Umbilical cord (tissue), 1 donor: ENCODE measurements at regions not wholly inside any gene's neighbourhood (a gene's known extent, or its start where the extent isn't known, plus 50 kb on each side); places are given as distances from the start of the nearest gene placed in this dataset.
"Not testable (repeated sequence)": the region's sequence is repeated elsewhere in the genome, so short reads cannot be mapped to it uniquely, and the experiment has no call there.

Experiments used
- DNase-seq: peaks from one replicate; pipeline ENCODE4 v3.0.0-alpha.2; 2015; ENCODE audit warnings: low spot score

DNA sequence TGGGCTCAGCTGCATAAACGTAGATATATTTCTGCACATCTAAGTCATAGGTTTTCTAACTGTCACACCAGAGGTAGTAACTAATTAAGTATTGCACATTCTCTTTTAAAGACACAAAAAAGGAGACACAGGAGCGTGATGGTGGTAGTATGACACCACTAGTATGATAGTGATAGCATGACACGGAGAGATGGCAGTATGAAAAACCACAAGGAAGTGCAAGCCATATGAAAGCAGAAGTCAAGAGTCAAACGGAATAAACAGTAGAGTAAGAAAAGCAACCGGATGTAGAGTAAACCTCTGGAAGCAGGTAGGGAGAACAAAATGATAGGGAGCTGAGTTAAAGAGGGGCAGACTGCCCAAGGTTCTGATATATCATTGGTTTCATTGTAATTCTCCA is 382.2 kb upstream of the INTU start:
- DNase-seq = no peak

- DNase-seq = peak; percentile 51
Observed at GRCh38 chr4:127251423-127251822, 381.3 kb upstream of the INTU start.

GRCh38 chr4:127256500-127256899 is 376.3 kb upstream of the INTU start:
- no peak for DNase-seq

GRCh38 chr4:127261476-127261875 is 371.3 kb upstream of the INTU start:
- DNase-seq = no peak

DNA sequence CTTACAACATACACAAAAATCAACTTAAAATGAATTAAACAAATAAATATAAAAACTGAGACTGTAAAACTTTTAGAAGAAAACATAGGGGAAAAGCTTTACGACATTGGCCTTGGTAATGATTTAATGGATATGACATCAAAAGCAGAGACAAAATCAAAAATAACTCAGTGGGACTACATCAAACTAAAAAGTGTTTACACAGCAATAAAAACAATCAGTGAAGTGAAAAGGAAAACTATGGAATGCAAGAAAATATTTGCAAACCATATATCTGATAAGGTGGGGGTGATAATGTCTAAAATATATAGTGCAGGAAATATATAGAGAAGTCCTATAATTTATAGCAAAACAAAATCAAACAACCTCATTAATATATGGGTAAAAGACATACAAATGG is 364.4 kb upstream of the INTU start:
- DNase-seq = no peak

- not testable (repeated sequence) for DNase-seq
Observed at GRCh38 chr4:127277023-127277422, 355.7 kb upstream of the INTU start.

DNA sequence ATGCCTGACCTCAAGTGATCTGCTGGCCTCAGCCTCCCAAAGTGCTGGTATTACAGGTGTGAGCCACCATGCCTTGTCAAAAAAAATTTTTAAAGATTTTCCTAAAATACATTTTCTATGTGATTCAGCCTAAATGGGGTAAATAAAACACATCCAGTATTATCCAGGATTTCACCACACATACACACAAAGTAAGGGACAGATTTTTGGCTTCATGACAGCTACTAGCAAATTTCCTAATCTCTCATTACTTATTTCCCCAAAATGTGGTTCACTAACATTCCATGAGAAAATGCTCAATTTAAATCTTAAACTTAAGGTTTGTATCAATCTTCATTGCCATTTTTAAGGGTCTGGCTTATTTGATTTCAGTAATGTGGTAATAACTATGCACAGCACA is 348.5 kb upstream of the INTU start:
- no peak for DNase-seq

DNA sequence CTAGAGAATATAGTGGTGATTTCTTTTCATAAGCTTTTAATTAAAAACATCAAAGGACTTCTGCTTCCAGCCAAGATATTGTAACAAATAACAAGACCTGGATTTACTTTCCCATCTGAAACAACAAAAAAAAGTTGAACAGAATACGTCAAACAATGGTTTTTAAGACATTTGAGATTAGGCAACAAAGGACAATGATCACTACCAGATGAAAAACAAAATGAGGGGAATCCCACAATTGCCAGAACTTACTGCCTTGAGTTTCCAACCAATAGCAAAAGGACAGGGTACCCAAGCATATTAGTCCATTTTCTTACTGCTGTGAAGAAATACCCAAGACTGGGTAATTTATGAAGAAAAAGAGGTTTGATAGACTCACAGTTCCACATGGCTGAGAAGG is 341.4 kb upstream of the INTU start:
- no peak for DNase-seq

GRCh38 chr4:127293496-127293895 is 339.3 kb upstream of the INTU start:
- DNase-seq = no peak

DNA sequence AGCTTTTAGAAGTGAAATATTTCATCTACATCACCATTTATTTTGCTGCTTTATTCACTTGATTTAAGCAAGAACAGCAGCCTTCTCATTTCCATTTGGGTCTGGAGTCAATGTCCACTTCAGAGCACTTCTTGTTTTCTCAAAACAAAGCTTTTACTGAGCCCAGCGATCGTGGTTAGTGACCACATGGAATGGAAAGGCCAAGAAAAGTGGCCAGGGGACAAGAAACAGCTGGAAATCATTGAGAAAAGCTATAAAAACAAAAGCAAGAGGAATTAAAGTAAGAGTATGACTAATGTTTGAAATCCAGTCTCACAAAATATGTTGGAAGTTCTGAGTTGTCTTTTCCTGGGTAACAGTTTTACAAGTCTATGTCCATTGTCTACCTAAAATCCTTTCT is 328.4 kb upstream of the INTU start:
- peak; percentile 1 for DNase-seq

DNA sequence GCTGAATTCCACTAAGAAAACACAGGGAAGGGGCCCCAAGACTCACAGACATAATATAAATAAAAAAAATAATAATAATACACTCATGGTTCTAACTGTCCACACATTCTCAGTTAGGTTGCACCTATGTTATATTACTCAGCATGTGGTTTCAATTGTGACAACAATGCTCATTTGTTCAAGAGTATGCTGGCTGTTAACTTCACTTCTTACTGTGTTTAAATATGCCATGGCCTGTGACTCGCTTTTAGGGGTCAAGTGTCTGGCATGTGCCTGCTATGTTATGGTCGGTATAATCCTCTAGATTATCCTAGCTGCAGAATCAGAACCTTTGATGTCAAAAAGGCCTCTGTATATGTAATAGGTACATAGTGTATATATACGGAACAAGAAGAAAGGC is 324.8 kb upstream of the INTU start:
- no peak for DNase-seq

DNA sequence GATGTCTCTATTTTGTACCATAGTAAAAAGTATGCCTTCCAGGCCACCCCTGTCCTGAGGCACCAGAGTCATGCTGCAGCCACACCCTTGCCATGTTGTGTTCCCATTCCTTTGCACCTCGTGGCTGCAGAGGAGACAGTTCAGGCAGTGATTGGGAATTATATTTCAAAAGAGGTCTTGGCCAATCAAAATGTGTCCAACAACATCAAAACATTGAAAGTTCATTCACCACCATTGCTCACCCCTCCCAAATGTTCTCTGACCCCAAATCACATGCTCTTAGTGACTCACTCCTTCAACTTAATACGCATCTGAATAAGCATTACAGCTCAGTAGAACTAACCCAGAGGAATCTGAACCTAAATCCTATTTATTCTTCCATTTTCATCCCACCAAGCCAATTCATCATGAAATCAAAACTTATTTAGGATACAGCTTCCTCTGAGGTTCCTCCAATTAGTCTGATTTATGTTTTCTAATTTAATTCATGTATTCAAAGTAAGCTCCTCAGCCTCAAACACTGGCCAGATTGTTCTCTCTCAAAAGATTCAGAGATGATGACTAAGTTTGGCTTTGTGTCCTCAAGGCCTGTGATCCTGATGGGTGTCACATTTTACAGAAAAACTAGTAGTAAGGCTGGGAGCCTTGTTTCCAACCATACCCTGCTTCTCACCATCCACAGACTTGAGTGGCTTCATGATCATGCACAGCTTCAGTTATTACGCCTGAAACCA is 323.2 kb upstream of the INTU start:
- no peak for DNase-seq

DNA sequence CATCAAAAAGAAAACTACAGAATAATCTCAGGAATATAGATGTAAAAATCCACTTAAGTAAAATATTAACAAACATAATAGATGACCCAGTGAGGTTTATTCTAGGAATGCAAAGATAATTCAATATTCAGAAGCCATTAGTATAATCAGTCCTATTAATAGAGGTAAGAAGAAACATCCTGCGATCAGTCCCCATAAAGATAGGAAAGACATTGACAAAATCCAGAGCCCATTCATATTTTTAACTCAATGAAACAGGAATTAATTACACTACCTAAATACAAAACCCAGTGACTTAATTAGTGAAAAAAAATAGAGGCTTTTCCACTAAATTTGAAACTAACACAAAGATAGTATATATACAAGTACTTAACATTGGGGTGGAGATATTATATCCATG is 321.4 kb upstream of the INTU start:
- DNase-seq = no peak

DNA sequence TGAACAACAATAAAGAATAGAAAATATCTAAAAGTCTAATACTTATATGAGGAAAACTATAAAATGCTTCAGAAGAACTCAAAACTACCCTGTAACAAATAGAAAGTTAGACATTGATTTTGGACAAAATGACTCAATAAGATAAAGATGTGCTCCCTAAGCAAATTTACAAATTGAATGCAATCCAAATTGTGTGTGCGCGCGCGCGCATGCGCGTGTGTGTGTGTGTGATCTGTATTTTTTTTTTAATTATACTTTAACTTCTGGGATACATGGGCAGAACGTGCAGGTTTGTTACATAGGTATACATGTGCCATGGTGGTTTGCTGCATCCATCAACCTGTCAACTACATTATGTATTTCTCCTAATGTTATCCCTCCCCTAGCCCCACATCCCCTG is 320.8 kb upstream of the INTU start:
- no peak for DNase-seq

DNA sequence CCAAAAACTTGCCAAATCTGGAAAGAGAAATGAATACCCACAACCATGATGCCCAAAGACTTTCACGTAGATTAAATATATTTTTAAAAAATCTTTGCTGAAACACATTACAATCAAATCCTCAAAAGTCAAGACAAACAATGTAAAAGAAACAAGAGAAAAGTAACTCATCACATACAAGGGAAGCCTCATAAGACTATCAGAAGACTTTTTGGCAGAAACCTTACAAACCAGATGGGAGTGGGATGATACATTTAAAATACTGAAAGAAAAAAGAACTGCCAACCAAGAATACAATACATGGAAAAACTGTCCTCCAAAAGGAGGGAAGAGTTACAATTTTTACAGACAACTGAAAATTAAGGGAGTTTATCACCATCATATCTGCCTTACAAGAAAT is 319.0 kb upstream of the INTU start:
- DNase-seq = no peak

GRCh38 chr4:127327491-127327890 is 305.3 kb upstream of the INTU start:
- no peak for DNase-seq

DNA sequence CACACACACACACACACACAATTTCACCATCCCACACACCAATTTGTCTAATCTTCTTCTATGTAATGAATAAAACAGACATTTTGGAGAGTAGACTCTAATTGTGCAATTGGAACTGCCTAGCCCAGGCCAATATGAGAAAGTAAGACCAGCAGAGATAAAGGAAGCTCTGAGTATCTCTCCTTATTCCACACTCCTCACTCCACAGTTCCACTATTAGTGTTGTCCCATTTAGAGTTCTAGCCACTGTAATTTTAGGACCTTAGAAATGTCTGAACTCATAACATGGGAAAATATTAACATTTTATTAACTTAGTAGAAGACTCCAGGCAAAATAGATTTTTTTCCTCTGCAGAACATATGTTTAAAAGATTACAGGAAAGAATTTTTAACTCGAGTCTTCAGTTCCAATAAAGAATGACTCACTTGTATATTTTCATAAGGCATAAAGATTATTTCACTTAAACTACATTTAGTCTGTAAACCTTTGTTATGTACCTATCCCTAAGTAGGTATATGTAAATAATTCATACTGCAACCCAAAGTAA is 297.6 kb upstream of the INTU start:
- peak; percentile 20 for DNase-seq

GRCh38 chr4:127335732-127336131 is 297.0 kb upstream of the INTU start:
- no peak for DNase-seq

DNA sequence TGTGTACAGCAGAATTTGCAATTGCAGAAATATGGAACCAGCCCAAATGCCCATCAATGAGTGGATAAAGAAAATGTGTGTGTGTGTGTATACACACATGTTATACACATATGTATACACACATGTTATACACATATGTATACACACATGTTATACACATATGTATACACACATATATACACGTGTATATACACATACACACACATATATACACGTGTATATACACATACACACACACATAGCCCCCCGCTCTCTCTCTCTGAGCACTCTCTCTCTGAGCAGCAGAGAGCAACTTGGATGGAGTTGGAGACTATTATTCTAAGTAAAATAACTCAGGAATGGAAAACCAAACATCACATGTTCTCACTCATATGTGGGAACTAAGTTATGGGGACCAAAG is 289.6 kb upstream of the INTU start:
- DNase-seq = not testable (repeated sequence)

- DNase-seq = no peak
Observed at GRCh38 chr4:127344071-127344470, 288.7 kb upstream of the INTU start.

DNA sequence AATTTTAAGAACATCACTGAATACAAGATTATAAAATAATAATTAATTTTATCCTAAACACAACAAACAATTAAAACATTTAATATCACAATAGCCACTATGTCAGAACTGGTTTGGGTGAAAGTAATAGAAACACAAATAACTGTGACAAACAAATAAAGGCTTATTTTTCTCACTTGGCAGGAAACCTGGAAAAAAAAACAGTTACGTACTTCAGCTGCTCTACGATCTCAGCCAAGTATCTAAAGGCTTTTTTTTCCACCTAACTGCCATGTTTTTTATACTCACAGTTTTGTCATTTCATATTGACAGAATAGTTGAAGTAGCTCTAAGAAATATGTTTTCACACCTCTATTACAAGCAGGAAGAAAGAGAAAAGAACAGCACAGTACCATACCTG is 284.8 kb upstream of the INTU start:
- no peak for DNase-seq

DNA sequence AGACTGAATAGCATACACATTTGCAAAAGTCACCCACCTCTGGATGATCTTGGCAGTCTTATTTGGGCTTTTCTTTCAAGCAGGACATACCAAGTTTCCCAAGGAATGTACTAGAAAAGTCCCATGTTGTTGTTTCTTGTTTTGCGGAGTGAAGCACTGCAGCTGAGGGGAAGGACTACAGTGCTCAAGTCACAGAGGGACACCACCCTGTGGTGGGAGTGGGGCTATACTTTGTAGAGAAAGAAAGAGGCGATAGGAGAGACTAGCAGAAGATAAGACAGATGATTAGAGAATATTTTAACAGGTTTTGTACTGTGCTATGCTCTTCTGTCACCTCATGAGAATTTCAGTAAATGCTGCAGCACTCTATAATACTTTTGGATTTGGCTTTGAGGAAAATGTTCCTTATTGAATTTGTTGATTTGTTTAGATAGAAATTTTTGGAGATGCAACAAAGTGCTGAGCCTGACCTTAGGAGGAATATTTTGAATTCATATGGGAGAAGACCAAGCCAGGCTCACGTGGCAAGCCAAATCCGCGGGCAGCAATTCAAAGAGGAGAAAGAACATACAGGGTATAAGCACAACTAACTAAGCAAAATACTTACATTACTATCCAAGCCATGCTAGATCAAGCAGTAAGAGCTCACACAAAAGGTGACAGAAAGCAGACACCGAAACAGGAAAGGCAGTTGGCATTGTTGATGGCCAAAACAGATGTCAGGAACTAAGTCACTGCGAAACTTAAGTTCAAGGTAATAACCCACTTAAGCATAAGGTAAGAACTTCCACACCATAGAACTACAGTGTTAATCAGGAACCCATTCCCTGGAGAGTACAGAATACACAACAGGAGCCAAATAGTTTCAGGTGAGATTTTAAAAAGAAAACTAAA is 280.3 kb upstream of the INTU start:
- DNase-seq = no peak

DNA sequence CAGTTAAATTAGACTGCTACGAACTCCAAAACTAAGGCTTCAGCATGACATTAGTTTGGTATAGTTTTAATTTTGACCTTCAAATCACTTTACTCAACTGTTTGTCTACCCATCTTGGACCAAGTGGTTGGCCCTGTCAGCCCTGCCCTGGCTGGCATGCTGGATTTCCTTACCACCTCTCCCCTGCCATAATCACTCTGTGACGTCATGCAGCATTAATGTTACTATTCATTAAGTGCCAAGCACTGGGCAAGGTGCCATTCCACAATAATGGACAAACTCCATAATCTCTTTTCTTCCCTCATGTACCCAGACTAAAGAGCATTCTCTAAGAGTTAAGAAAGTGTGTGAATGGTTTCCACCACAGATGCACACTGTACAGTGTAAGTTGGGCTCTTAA is 277.0 kb upstream of the INTU start:
- DNase-seq = no peak
